SK-N-SH treated with all-trans-retinoic acid at 6 μM for 48 hours (cell line): ENCODE measurements at regions not wholly inside any gene's neighbourhood (a gene's known extent, or its start where the extent isn't known, plus 50 kb on each side); places are given as distances from the start of the nearest gene placed in this dataset.
"Not testable (repeated sequence)": the region's sequence is repeated elsewhere in the genome, so short reads cannot be mapped to it uniquely, and the experiment has no call there.

Experiments used
- ATAC-seq: fragments of 200-7000 bp; cut with Tn5 transposase; 3 replicates; pipeline ENCODE4 v1.9.1; 2020; ENCODE audit warnings: mild to moderate bottlenecking, moderate library complexity
- BACH2 ChIP-seq: fragments of 250-450 bp; sonication (Bioruptor Pico); IDR thresholded peaks from 2 replicates; pipeline ENCODE4 v1.9.0; 2021; ENCODE audit warnings: mild to moderate bottlenecking, borderline replicate concordance
- CSDC2 ChIP-seq: fragments of 250-450 bp; sonication (Bioruptor Pico); IDR thresholded peaks from 2 replicates; pipeline ENCODE4 v1.5.0; 2020; ENCODE audit warnings: mild to moderate bottlenecking, moderate library complexity
- ESRRG ChIP-seq: fragments of 250-450 bp; sonication (Bioruptor Pico); IDR thresholded peaks from 2 replicates; pipeline ENCODE4 v1.6.1; 2021; ENCODE audit warnings: mild to moderate bottlenecking
- GLIS3 ChIP-seq: fragments of 250-450 bp; sonication (Bioruptor Pico); IDR thresholded peaks from 2 replicates; pipeline ENCODE4 v1.5.0; 2020; ENCODE audit warnings: mild to moderate bottlenecking, moderate library complexity
- ISL1 ChIP-seq: fragments of 250-450 bp; sonication (Bioruptor Pico); IDR thresholded peaks from 2 replicates; pipeline ENCODE4 v2.1.2; 2022; ENCODE audit warnings: mild to moderate bottlenecking, moderate library complexity
- OSR1 ChIP-seq: fragments of 250-450 bp; sonication (Bioruptor Pico); IDR thresholded peaks from 2 replicates; pipeline ENCODE4 v1.8.0; 2022; ENCODE audit warnings: moderate library complexity, mild to moderate bottlenecking, inconsistent platforms
- PPARA ChIP-seq: fragments of 250-450 bp; sonication (Bioruptor Pico); IDR thresholded peaks from 2 replicates; pipeline ENCODE4 v1.5.0; 2020; ENCODE audit warnings: mild to moderate bottlenecking, borderline replicate concordance
- RARB ChIP-seq: fragments of 250-450 bp; sonication (Bioruptor Pico); IDR thresholded peaks from 2 replicates; pipeline ENCODE4 v1.8.0; 2021; ENCODE audit warnings: mild to moderate bottlenecking, moderate library complexity
- SNAI2 ChIP-seq: fragments of 250-450 bp; sonication (Bioruptor Pico); IDR thresholded peaks from 2 replicates; pipeline ENCODE4 v1.5.0; 2020; ENCODE audit warnings: mild to moderate bottlenecking, moderate library complexity
- TCF4 ChIP-seq: fragments of 250-450 bp; sonication (Bioruptor Pico); IDR thresholded peaks from 2 replicates; pipeline ENCODE4 v1.8.0; 2021; ENCODE audit warnings: mild to moderate bottlenecking, moderate library complexity, borderline replicate concordance
- TOX ChIP-seq: fragments of 250-450 bp; sonication (Bioruptor Pico); IDR thresholded peaks from 2 replicates; pipeline ENCODE4 v1.8.0; 2021; ENCODE audit warnings: mild to moderate bottlenecking, moderate library complexity, borderline replicate concordance
- ZC3H10 ChIP-seq: fragments of 250-450 bp; sonication (Bioruptor Pico); IDR thresholded peaks from 2 replicates; pipeline ENCODE4 v1.5.1; 2021; ENCODE audit warnings: mild to moderate bottlenecking, moderate library complexity
- ZFP3 ChIP-seq: fragments of 250-450 bp; sonication (Bioruptor Pico); IDR thresholded peaks from 2 replicates; pipeline ENCODE4 v1.5.0; 2020; ENCODE audit warnings: mild to moderate bottlenecking, moderate library complexity
- ZFP30 ChIP-seq: fragments of 450-650 bp; formaldehyde crosslinking; IDR thresholded peaks from 2 replicates; pipeline ENCODE4 v1.5.0; 2022; ENCODE audit warnings: mild to moderate bottlenecking, moderate library complexity
- ZNF565 ChIP-seq: fragments of 450-650 bp; formaldehyde crosslinking; conservative IDR thresholded peaks from 2 replicates; pipeline ENCODE4 v1.5.0; 2020; ENCODE audit warnings: low read depth, mild to moderate bottlenecking, moderate library complexity
- ZNF70 ChIP-seq: fragments of 450-650 bp; formaldehyde crosslinking; IDR thresholded peaks from 2 replicates; pipeline ENCODE4 v1.5.0; 2020; ENCODE audit warnings: mild to moderate bottlenecking, moderate library complexity
- ZNF8 ChIP-seq: fragments of 450-650 bp; formaldehyde crosslinking; IDR thresholded peaks from 2 replicates; pipeline ENCODE4 v1.5.0; 2020; ENCODE audit warnings: mild to moderate bottlenecking, moderate library complexity
- TF ChIP-seq, protein P1 (sequence below): fragments of 250-450 bp; sonication (Bioruptor Pico); IDR thresholded peaks from 2 replicates; pipeline ENCODE4 v1.5.0; 2020; ENCODE audit warnings: mild to moderate bottlenecking, moderate library complexity
- TF ChIP-seq, protein P2 (sequence below): fragments of 250-450 bp; sonication (Bioruptor Pico); IDR thresholded peaks from 2 replicates; pipeline ENCODE4 v1.8.0; 2021; ENCODE audit warnings: low read depth, mild to moderate bottlenecking, moderate library complexity, borderline replicate concordance
- TF ChIP-seq, protein P3 (sequence below): fragments of 250-450 bp; sonication (Bioruptor Pico); IDR thresholded peaks from 2 replicates; pipeline ENCODE4 v1.5.1; 2021; ENCODE audit warnings: mild to moderate bottlenecking, moderate library complexity
- TF ChIP-seq, protein P4 (sequence below): fragments of 250-450 bp; sonication (Bioruptor Pico); IDR thresholded peaks from 2 replicates; pipeline ENCODE4 v1.8.0; 2020; ENCODE audit warnings: mild to moderate bottlenecking, moderate library complexity, borderline replicate concordance

DNA sequence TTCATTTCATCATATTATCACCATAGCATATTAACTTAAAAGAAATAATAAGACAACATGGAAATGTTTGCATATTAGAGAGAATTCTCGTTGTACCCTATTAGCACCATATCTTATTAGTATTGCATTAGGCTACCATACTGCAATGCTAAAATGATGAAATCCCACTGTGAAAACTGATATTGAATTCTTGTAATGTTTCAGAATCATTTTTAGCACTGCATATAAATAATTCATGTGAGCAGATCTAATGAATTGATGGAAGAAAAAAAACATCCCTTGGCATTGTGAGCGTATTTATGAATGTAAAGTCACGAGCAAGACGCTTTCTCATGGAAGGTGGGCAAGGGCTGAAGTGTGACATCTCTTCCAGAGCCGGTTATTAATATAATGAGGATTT, 257.1 kb upstream of the PTBP2 start (continued):
- TF ChIP-seq, protein P1, sequence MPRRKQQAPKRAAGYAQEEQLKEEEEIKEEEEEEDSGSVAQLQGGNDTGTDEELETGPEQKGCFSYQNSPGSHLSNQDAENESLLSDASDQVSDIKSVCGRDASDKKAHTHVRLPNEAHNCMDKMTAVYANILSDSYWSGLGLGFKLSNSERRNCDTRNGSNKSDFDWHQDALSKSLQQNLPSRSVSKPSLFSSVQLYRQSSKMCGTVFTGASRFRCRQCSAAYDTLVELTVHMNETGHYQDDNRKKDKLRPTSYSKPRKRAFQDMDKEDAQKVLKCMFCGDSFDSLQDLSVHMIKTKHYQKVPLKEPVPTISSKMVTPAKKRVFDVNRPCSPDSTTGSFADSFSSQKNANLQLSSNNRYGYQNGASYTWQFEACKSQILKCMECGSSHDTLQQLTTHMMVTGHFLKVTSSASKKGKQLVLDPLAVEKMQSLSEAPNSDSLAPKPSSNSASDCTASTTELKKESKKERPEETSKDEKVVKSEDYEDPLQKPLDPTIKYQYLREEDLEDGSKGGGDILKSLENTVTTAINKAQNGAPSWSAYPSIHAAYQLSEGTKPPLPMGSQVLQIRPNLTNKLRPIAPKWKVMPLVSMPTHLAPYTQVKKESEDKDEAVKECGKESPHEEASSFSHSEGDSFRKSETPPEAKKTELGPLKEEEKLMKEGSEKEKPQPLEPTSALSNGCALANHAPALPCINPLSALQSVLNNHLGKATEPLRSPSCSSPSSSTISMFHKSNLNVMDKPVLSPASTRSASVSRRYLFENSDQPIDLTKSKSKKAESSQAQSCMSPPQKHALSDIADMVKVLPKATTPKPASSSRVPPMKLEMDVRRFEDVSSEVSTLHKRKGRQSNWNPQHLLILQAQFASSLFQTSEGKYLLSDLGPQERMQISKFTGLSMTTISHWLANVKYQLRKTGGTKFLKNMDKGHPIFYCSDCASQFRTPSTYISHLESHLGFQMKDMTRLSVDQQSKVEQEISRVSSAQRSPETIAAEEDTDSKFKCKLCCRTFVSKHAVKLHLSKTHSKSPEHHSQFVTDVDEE (CRISPR knock-in tag), result no peak
- TF ChIP-seq ESRRG (CRISPR knock-in tag), result no peak
- TF ChIP-seq, all 23 proteins: peak for 0

DNA sequence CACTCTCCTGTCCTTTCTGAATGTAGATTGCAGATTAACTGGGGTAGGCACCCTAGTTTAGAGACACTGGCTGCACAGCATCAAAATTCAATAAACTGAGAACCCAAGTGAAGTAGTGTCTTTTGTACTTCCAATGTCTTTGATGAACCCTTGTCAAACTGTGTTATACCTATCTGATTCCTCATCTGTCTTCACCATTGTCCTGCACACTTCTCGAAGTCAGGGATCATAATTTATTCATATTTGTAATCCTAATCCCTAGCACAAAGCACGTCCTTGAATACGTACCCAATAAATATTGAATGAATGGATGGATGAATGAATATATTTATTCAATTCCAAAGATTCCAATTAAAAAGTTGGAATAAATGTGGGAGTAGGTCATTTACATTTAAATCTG, 256.6 kb upstream of the PTBP2 start:
- no peak for TF ChIP-seq ZFP30 (CRISPR knock-in tag)
- no peak for TF ChIP-seq CSDC2
- TF ChIP-seq, protein P2, sequence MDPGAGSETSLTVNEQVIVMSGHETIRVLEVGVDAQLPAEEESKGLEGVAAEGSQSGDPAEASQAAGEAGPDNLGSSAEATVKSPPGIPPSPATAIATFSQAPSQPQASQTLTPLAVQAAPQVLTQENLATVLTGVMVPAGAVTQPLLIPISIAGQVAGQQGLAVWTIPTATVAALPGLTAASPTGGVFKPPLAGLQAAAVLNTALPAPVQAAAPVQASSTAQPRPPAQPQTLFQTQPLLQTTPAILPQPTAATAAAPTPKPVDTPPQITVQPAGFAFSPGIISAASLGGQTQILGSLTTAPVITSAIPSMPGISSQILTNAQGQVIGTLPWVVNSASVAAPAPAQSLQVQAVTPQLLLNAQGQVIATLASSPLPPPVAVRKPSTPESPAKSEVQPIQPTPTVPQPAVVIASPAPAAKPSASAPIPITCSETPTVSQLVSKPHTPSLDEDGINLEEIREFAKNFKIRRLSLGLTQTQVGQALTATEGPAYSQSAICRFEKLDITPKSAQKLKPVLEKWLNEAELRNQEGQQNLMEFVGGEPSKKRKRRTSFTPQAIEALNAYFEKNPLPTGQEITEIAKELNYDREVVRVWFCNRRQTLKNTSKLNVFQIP (CRISPR knock-in tag), result no peak
- TF ChIP-seq BACH2 (CRISPR knock-in tag), result no peak
- no peak for TF ChIP-seq ZC3H10 (CRISPR knock-in tag)
- TF ChIP-seq RARB (CRISPR knock-in tag), result no peak
- no peak for TF ChIP-seq PPARA (CRISPR knock-in tag)
- no peak for TF ChIP-seq ISL1 (CRISPR knock-in tag)
- ATAC-seq, result no peak

DNA sequence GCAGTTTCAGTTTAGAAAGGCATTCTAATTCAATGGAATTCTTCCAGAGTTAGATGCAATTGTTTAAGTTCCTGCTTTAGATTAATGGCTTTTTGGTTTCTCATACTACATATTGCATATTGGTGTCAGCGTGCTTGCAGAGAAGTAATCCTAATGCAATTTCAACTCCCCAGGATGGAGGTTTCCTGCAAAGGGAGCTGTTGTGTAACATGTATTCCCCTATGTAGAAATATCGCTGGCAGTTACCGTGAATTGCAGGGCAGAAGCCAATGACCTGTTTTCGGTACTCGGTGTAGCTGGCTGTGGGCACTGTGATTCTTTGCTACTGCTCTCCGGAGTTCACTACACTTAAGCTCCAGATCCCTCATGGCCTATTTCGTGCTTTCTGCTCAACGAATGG, 256.1 kb upstream of the PTBP2 start:
- TF ChIP-seq RARB (CRISPR knock-in tag) (no peak), ZNF8 (CRISPR knock-in tag) (no peak), ESRRG (CRISPR knock-in tag) (no peak), BACH2 (CRISPR knock-in tag) (no peak), PPARA (CRISPR knock-in tag) (no peak)
- TF ChIP-seq, protein P3, sequence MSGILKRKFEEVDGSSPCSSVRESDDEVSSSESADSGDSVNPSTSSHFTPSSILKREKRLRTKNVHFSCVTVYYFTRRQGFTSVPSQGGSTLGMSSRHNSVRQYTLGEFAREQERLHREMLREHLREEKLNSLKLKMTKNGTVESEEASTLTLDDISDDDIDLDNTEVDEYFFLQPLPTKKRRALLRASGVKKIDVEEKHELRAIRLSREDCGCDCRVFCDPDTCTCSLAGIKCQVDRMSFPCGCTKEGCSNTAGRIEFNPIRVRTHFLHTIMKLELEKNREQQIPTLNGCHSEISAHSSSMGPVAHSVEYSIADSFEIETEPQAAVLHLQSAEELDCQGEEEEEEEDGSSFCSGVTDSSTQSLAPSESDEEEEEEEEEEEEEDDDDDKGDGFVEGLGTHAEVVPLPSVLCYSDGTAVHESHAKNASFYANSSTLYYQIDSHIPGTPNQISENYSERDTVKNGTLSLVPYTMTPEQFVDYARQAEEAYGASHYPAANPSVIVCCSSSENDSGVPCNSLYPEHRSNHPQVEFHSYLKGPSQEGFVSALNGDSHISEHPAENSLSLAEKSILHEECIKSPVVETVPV (CRISPR knock-in tag), result no peak
- TF ChIP-seq, protein P4, sequence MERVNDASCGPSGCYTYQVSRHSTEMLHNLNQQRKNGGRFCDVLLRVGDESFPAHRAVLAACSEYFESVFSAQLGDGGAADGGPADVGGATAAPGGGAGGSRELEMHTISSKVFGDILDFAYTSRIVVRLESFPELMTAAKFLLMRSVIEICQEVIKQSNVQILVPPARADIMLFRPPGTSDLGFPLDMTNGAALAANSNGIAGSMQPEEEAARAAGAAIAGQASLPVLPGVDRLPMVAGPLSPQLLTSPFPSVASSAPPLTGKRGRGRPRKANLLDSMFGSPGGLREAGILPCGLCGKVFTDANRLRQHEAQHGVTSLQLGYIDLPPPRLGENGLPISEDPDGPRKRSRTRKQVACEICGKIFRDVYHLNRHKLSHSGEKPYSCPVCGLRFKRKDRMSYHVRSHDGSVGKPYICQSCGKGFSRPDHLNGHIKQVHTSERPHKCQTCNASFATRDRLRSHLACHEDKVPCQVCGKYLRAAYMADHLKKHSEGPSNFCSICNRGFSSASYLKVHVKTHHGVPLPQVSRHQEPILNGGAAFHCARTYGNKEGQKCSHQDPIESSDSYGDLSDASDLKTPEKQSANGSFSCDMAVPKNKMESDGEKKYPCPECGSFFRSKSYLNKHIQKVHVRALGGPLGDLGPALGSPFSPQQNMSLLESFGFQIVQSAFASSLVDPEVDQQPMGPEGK, result no peak
- TF ChIP-seq, all 23 proteins: peak for 0
- no peak for ATAC-seq

DNA sequence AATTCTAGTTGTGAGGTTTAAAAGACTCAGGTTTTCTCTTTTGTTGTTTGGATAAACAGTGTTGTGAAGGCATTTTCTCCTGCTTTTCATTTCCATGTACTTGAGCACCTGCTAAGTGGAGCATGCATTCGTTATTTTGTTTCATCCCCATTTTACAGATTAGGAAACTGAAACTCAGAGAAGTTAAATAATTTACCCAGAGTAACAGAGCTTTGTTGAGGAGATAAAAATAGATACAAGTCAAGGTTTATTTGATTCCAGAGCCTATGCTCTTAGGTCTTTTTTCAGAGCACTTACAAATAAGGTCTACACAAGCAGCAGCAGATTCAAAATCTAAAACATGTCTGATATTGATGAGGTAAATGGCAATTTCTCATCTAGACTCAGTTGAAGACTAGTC, 254.7 kb upstream of the PTBP2 start:
- TF ChIP-seq GLIS3 (CRISPR knock-in tag) (no peak), ESRRG (CRISPR knock-in tag) (no peak), CSDC2 (no peak), OSR1 (CRISPR knock-in tag) (no peak), ZNF565 (CRISPR knock-in tag) (no peak), ZNF70 (CRISPR knock-in tag) (no peak), SNAI2 (no peak), ZFP30 (CRISPR knock-in tag) (no peak), ZNF8 (CRISPR knock-in tag) (no peak), TOX (no peak), PPARA (CRISPR knock-in tag) (no peak), ZFP3 (CRISPR knock-in tag) (no peak), TCF4 (no peak)
- TF ChIP-seq, protein P1 (CRISPR knock-in tag), result no peak
- TF ChIP-seq, protein P4, result no peak
- TF ChIP-seq, protein P3 (CRISPR knock-in tag), result no peak
- TF ChIP-seq, all 23 proteins: peak for 0
- ATAC-seq, result no peak

DNA sequence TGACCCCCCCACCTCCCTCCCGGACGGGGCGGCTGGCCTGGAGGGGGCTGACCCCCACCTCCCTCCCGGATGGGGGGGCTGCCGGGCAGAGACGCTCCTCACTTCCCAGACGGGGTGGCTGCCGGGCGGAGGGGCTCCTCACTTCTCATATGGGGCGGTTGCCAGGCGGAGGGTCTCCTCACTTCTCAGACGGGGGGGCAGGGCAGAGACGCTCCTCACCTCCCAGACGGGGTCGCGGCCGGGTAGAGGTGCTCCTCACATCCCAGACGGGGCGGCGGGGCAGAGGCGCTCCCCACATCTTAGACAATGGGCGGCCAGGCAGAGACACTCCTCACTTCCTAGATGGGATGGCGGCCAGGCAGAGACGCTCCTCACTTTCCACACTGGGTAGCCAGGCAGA, 251.9 kb upstream of the PTBP2 start:
- not testable (repeated sequence) for ATAC-seq
